ENCODE measurements at regions not wholly inside any gene's neighbourhood (a gene's known extent, or its start where the extent isn't known, plus 50 kb on each side); places are given as distances from the start of the nearest gene placed in this dataset.

DNA sequence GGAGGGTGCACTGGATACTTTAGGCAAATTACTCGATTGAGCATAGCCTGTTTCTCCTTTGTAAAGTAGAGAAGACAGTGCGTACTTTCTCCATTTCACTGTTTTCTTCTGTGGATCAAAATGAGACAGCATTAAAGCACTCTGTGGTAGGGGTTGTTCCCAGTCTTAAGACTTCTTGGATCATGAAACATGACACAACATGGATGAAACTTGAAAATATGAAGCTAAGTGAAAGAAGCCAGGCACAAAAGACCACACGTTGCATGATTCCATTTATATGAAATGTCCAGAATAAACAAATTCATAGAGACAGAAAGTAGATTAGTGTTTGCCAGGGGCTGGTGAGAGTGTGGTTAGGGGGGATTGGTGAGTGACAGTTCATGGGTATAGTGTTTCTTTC is 61.8 kb upstream of the MED9 start:
- 75% methylated on average over 3 of the region's 3 CpGs for WGBS (ENCODE audit: insufficient coverage, low coverage, low lambda C conversion rate, missing lambda C conversion rate)
- DNase-seq: no peak
- no peaks in the 10 kb centered on the region for H3K9me3 ChIP-seq
- TF ChIP-seq CTCF (IDR thresholded peaks at IDR 0.05) (no peak), POLR2A (IDR thresholded peaks at IDR 0.05) (no peak)
- no peak overlapping the region for H3K27ac ChIP-seq
- ATAC-seq: no peak
- H3K27me3 ChIP-seq: no peaks in the 10 kb centered on the region
- H3K36me3 ChIP-seq: no peaks in the 10 kb centered on the region
- H3K4me1 ChIP-seq: peaks cover 0 to 31% (median 12%) of the 10 kb centered on the region in 4 donors
- intact Hi-C loops (cut with DNase I): no loop called here
- no peak overlapping the region for H3K4me3 ChIP-seq

DNA sequence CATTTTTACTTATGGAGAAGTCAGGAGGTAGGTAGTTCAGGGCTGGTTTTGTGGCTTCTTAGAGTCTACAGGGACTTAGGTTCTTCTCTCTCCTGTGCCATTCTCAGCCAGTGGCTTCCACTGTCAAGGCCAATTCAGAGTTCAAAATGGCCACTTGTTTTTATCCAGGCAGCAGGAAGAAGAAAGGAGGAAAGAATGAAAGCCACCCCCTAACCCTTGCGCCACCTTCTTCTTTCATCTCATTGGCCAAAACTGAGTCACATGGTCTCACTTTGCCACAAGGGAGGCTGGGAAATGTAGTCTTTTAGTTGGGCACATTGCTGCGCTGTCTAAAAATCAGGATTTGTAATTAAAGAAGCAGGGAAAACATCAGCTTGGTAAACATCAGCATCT is 60.8 kb upstream of the MED9 start:
- 71% methylated on average over 2 of the region's 2 CpGs for WGBS (ENCODE audit: insufficient coverage, low coverage, low lambda C conversion rate, missing lambda C conversion rate)
- Histone ChIP-seq H3K27me3 (no peaks in the 10 kb centered on the region), H3K4me3 (no peak overlapping the region), H3K36me3 (no peaks in the 10 kb centered on the region), H3K27ac (peak overlapping the region; percentile 55 to 84 (median 69)), H3K9me3 (no peaks in the 10 kb centered on the region), H3K4me1 (peaks cover 0 to 31% (median 12%) of the 10 kb centered on the region in 4 donors)
- TF ChIP-seq POLR2A (IDR thresholded peaks at IDR 0.05) (no peak), CTCF (IDR thresholded peaks at IDR 0.05) (no peak)
- intact Hi-C loops (cut with DNase I): no loop called here
- DNase-seq (no peak), ATAC-seq (peak; percentile 36 to 71 (median 54))

DNA sequence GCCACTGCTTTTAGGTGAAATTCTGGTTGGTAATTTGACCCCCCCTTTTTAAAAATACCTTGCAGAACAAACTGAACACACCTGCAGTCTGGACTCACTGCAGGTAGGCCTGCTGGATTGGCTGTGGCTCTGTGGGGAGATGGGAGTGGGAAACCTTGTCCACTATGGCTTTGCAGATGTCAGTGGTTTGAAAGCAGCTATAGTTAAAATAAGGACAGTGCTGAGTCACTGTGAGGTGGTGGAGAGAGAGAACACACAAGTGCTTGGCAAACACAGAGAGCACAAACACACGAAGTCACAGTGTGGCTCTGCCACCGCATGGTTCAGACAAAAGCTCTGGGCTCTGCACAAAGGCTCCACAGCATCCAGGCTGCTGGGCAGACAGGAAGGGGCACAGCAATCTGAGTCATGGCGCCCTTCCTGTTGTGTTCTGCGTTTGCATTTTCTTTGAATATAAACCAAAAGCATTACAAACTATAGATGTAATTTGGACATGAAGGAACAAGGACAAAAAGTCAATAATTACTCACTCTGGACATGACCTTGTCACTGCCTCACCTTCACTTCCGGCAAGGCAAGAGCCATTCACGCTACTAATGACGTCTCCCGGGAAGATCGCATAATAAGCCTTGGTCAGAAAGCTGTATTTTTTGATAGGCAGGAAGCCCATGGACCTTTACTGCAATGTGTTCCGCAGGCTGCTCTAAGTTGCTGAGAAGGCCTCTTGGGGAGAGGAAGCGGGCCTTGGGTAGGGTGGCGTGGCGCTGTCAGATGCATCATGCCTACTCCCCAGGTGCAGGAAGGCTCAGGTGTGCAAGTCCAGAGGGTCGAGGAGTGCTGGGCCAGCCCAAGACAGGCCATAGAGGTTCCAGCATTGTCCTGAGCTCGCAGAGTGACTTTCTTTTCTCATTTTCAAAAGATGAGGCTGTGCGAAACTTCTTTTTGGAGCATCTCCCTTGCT is 60.1 kb upstream of the MED9 start:
- Histone ChIP-seq H3K4me3 (no peak overlapping the region), H3K9me3 (no peaks in the 10 kb centered on the region), H3K36me3 (no peaks in the 10 kb centered on the region), H3K27me3 (no peaks in the 10 kb centered on the region), H3K4me1 (peaks cover 0 to 31% (median 12%) of the 10 kb centered on the region in 4 donors), H3K27ac (peak overlapping the region; percentile 55 to 84 (median 69))
- no peak for TF ChIP-seq POLR2A (IDR thresholded peaks at IDR 0.05)
- TF ChIP-seq CTCF (IDR thresholded peaks at IDR 0.05): no peak
- DNase-seq (peak in 2 of 3 donors; percentile 35 to 55), ATAC-seq (peak; percentile 70 to 86 (median 82))
- intact Hi-C loops (cut with DNase I): no loop called here
- 54% methylated on average over 10 of the region's 16 CpGs for WGBS (ENCODE audit: insufficient coverage, low coverage, low lambda C conversion rate, missing lambda C conversion rate)

DNA sequence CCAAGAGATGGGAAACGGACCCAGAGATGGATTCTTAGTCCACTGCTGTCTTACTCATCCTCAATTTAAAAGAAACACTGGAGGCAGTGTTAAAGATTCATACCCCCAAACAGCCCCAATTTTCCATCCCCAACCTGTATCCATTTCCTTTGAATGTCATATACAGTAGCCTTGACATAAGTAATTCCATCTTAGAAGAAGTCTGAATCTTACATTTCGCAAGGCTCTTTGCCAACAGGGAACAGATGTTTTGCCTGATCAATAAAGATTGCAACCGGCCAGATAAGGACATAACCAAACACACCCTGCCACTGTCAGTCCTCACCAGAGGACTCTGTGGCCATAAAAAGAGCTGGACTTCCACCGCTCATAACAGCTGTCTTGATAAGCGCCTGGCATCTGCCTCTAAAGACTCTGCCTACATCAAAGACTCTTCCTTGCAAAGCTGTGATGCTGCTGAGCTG is 59.0 kb upstream of the MED9 start:
- WGBS (ENCODE audit: insufficient coverage, low coverage, low lambda C conversion rate, missing lambda C conversion rate): 43% methylated on average over 5 of the region's 5 CpGs
- no peak overlapping the region for H3K4me3 ChIP-seq
- peaks cover 0 to 31% (median 12%) of the 10 kb centered on the region in 4 donors for H3K4me1 ChIP-seq
- TF ChIP-seq POLR2A (IDR thresholded peaks at IDR 0.05) (peak; percentile 26), CTCF (IDR thresholded peaks at IDR 0.05) (no peak)
- H3K9me3 ChIP-seq: no peaks in the 10 kb centered on the region
- no peaks in the 10 kb centered on the region for H3K27me3 ChIP-seq
- H3K36me3 ChIP-seq: no peaks in the 10 kb centered on the region
- peak in 1 of 3 donors; percentile 50 for DNase-seq
- H3K27ac ChIP-seq: peak overlapping the region in 2 of 3 donors; percentile 55 to 84
- peak; percentile 47 to 65 (median 56) for ATAC-seq
- intact Hi-C loops (cut with DNase I): no loop called here
